ENCODE measurements at regions not wholly inside any gene's neighbourhood (a gene's known extent, or its start where the extent isn't known, plus 50 kb on each side); places are given as distances from the start of the nearest gene placed in this dataset.

GRCh38 chr14:51550636-51551035 is 101.1 kb upstream of the FRMD6 start:
- DNase-seq: no peak

- no peak for DNase-seq
These were observed 99.4 kb upstream of the FRMD6 start for GRCh38 chr14:51552275-51552674.

- no peak for DNase-seq
These were observed 98.8 kb upstream of the FRMD6 start for GRCh38 chr14:51552768-51553404.

- no peak for DNase-seq
These were observed 97.3 kb upstream of the FRMD6 start for GRCh38 chr14:51554339-51554920.

GRCh38 chr14:51554953-51555352 is 96.8 kb upstream of the FRMD6 start:
- no peak for DNase-seq

GRCh38 chr14:51561141-51561540 is 90.6 kb upstream of the FRMD6 start:
- no peak for DNase-seq

GRCh38 chr14:51562816-51563215 is 88.9 kb upstream of the FRMD6 start:
- DNase-seq: no peak

- no peak for DNase-seq
These were observed 88.2 kb upstream of the FRMD6 start for GRCh38 chr14:51563560-51563959.

GRCh38 chr14:51564460-51564859 is 87.2 kb upstream of the FRMD6 start:
- no peak for DNase-seq

GRCh38 chr14:51564986-51565604 is 86.6 kb upstream of the FRMD6 start:
- DNase-seq: no peak

GRCh38 chr14:51566831-51567582 is 84.7 kb upstream of the FRMD6 start:
- DNase-seq: no peak

- no peak for DNase-seq
These were observed 83.3 kb upstream of the FRMD6 start for GRCh38 chr14:51568366-51568765.

- DNase-seq: no peak
These were observed 78.1 kb upstream of the FRMD6 start for GRCh38 chr14:51573607-51574006.

GRCh38 chr14:51574009-51574408 is 77.7 kb upstream of the FRMD6 start:
- no peak for DNase-seq

GRCh38 chr14:51575349-51576116 is 76.2 kb upstream of the FRMD6 start:
- no peak for DNase-seq

GRCh38 chr14:51576117-51576430 is 75.6 kb upstream of the FRMD6 start:
- no peak for DNase-seq

GRCh38 chr14:51576879-51577278 is 74.8 kb upstream of the FRMD6 start:
- no peak for DNase-seq

- DNase-seq: no peak
These were observed 72.9 kb upstream of the FRMD6 start for GRCh38 chr14:51578853-51579252.

GRCh38 chr14:51581017-51581881 is 70.5 kb upstream of the FRMD6 start:
- DNase-seq: no peak

GRCh38 chr14:51582437-51582836 is 69.3 kb upstream of the FRMD6 start:
- no peak for DNase-seq

- no peak for DNase-seq
These were observed 66.7 kb upstream of the FRMD6 start for GRCh38 chr14:51585055-51585454.

GRCh38 chr14:51592836-51593235 is 58.9 kb upstream of the FRMD6 start:
- DNase-seq: no peak
